DMS53 treated with DMSO at 0.1 percent for 48 hours (cell line): ENCODE measurements at regions not wholly inside any gene's neighbourhood (a gene's known extent, or its start where the extent isn't known, plus 50 kb on each side); places are given as distances from the start of the nearest gene placed in this dataset.
"Not testable (repeated sequence)": the region's sequence is repeated elsewhere in the genome, so short reads cannot be mapped to it uniquely, and the experiment has no call there.

Experiments
- DNase-seq: peaks from one replicate; lab custom pipeline; 2025; ENCODE audit not compliant: unreplicated experiment; lab: John Stamatoyannopoulos, UW

GRCh38 chr5:167923396-167923795 is 368.0 kb upstream of the WWC1 start:
- no peak for DNase-seq

DNA sequence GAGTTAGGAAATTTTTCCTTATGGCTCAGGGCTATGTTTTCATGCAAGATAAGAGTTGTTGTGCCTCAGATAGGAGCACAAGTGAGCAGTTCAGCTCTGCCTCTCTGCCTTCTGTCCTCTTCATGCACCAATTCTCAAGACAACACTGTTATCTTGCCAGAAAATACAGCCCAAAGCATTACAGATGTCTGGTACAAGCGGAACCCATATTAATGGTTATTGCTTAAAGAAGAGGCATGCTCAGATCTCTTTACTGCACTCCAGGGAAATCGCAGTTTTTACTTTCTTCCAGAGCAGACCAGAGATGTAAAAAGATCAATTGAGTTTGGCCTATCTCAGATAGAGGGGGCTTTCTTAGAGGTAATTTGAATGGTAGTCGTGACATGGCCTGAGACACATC is 361.6 kb upstream of the WWC1 start:
- DNase-seq: no peak

- DNase-seq: no peak
These were observed 356.9 kb upstream of the WWC1 start for GRCh38 chr5:167934551-167934971.

DNA sequence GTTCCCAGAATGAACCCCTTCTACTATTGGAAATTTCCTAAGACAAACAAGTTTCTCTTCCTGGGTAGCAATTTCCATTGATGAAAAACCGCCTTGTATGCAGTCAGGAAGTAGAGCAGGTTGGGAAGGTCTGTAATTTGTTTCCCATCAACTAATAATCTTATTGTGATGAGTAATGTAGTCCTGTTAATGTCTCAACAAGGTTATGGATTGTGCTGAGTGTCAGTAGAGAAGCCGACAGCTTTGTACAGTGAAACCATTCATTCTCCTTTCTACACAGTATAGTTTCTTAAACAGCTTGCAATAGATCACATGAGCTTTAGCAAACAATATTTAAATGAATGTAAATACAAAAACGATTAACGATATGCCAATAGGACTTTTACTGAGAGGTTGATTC is 355.4 kb upstream of the WWC1 start:
- DNase-seq: no peak

DNA sequence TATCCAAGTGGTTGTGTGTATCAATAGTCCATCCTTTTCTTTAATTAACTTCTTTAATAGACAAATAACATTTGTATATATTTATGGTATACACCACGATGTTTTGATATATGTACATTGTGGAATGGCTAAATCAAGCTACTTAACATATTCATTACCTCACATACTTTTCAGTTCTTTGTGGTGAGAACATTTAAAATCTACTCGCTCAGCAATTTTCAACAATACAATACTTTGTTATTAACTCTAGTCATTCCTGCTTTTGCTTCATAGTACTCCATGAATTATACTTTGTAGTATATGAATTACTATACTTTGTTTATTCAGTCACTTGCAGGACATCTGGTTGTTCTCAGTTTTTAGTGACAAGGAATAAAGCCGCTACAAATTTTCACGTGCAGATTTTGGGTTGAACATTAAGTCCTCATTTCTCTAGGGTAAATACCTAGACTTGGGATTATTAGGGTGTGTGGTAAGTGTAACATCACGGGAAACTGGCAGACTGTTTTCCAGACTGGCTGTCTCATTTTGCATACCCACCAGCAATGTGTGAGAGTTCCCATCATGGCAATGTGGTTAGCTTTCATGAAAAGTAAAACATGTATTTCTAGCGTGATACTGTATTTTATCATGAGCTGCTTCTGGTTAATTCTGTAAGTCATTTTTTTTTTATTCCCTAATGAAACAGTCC is 354.4 kb upstream of the WWC1 start:
- DNase-seq: no peak

GRCh38 chr5:167937635-167937998 is 353.8 kb upstream of the WWC1 start:
- DNase-seq: no peak

DNA sequence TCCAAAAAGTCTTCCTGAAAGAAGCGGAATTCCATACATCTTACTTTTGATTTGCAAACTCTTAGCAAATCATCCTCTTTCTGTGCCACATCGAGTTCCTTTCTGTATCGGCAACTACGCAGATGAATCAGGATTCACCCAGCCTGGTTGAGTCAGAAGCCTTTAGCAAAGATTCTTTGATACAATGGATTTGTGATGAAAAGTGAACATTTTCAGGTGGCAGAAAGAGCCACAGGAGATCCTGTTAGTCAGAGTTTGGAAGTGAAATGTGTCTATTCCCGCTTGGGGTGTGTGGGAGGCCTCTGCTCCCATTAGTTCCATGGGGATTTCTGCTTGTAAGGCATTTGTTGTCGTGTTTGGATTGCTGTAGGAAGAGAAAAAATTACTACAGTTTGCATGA is 351.8 kb upstream of the WWC1 start:
- no peak for DNase-seq

DNA sequence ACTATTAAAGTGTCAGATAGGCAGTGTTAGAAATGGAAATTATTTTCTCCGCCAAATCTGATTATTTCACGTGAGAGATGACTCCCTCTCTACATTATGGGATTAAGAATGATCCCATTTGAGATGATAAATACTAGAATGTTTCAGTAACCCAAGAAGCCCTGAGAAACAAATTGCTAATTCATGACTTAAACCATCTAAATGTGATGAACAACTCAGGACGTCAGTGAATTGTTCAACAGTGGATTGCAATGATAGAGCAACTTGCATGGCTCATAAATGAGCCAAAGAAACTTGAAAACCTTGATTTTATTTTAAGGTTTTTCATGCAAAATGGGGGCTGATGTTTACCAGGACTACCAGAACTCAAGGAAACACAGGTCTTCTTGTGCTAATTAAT is 350.5 kb upstream of the WWC1 start:
- DNase-seq: no peak

- DNase-seq: not testable (repeated sequence)
These were observed 349.9 kb upstream of the WWC1 start for GRCh38 chr5:167941556-167941955.

GRCh38 chr5:167943343-167943742 is 348.1 kb upstream of the WWC1 start:
- no peak for DNase-seq

- no peak for DNase-seq
These were observed 347.2 kb upstream of the WWC1 start for GRCh38 chr5:167944121-167944852.

GRCh38 chr5:167945542-167946384 is 345.7 kb upstream of the WWC1 start:
- no peak for DNase-seq

DNA sequence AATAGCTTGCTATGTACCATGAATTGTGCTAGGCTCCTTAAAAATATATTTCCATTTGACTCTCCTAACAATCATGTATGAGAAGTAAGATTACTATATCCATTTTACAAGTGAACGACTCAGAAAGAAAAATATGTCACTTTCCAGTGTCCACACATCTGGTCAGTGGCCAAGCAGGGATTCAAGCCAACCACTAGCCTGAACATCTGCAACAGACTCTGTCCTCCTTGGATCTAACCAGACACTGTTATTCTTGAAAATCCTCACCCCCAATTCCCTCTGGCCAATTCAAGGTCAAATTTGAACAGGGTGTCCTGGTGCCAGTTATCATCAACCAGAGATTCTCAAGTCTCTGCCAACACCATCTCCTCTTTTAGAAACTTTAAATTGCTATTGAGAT is 344.1 kb upstream of the WWC1 start:
- DNase-seq: no peak

- no peak for DNase-seq
These were observed 343.2 kb upstream of the WWC1 start for GRCh38 chr5:167948251-167948650.

- DNase-seq: no peak
These were observed 342.0 kb upstream of the WWC1 start for GRCh38 chr5:167949435-167949834.

DNA sequence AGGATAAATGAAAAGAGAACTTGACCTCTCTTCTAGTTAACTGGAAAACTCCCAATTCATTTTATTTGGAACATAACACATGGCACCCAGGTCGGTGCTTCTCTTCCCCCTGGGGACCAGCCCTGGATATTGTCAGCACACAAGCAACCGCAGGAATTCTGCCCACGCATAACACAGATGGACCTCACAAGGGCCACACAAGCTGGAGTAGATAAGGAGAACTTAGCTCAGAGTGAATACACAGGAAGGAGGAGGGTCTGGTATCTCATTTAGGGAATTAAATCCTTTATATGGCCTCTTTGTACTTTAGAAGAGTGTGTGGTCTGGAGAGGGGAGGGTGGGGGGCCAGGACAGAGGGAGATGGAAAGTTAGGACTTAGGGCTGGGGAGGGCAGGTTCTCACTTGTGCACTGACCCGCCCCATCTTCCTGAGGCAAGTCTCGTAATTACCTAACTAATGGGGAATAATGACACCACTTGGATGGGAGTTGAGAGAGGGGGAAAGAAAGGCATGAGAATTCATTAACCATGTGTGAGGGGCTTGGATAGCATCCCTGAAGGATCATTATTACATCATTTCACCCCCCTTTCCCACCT is 341.2 kb upstream of the WWC1 start:
- DNase-seq: no peak

GRCh38 chr5:167951116-167951515 is 340.3 kb upstream of the WWC1 start:
- DNase-seq: no peak

DNA sequence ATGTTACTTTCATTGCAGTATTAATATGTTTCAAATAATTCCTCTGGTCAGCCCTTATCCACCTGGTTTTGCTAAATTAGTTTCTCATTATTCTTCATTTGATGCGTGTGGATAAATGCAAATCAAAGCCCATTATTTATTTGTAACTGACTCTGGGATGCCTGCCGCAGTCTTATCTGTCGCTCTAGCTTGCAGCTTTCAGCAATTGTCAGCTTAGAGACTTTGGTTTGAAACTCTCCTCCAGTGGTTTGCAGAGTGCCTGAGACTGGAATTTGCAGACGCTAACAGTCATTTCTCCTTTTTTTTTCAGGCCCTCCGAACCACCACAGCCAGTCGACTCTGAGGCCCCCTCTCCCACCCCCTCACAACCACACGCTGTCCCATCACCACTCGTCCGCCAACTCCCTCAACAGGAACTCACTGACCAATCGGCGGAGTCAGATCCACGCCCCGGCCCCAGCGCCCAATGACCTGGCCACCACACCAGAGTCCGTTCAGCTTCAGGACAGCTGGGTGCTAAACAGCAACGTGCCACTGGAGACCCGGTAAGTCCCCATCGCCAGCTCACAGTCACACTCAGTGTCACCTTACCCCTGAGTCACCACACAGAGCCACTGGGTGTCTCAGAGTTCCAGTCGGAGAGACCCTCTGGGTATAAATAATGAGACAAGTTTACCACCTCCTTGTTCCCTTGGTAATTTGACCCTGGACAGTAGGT is 339.0 kb upstream of the WWC1 start:
- DNase-seq: no peak

GRCh38 chr5:167953151-167953798 is 338.2 kb upstream of the WWC1 start:
- DNase-seq: no peak

DNA sequence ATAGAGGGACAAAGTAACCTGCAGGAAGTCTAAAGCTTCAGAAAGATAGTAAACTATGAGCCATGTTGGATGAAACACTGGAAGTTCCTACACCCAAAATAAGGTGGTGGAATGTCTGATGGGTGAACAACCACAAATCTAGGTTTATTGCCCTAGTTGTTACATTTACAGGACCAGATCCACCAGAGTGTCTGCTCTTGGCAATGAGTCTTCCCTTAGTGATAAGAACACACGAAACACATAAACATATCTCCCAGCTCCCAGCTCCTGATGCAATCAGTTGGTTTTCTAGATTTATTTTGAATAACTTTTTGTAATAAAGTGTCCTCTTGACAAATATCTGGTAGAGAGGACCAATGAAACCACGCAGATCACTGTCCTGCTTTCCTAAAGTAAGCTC is 329.7 kb upstream of the WWC1 start:
- DNase-seq: no peak
